Gastrocnemius medialis (tissue), 4 donors: ENCODE measurements at regions not wholly inside any gene's neighbourhood (a gene's known extent, or its start where the extent isn't known, plus 50 kb on each side); places are given as distances from the start of the nearest gene placed in this dataset.

Experiments used
- CTCF ChIP-seq, 5 experiments: fragments of 450-650 bp in 3 of 5; fragments of 200-600 bp in 2 of 5; sonication (generic) in 2 of 5; IDR thresholded peaks in 4 of 5; conservative IDR thresholded peaks in 1 of 5; 1 replicate in 4 of 5; 2 replicates in 1 of 5; pipeline ENCODE4 v1.5.1; 2016 to 2019; ENCODE audit warnings: antibody characterized with exemption in 5 of 5, mild to moderate bottlenecking in 3 of 5, moderate library complexity in 3 of 5
- POLR2A ChIP-seq, 2 donors: fragments of 450-650 bp; IDR thresholded peaks; one replicate each; pipeline ENCODE4 v1.6.1; 2017; ENCODE audit warnings: antibody characterized with exemption in 2 of 2, mild to moderate bottlenecking in 2 of 2, moderate library complexity in 2 of 2

- no peak for TF ChIP-seq CTCF (IDR thresholded peaks at IDR 0.05 in 4 of 5, conservative IDR thresholded peaks at IDR 0.05 in 1 of 5)
- TF ChIP-seq POLR2A (IDR thresholded peaks at IDR 0.05) = no peak
These were observed 141.2 kb upstream of the KLHL1 start for GRCh38 chr13:70249332-70250064.
